HEK293 (cell line): ENCODE measurements at regions not wholly inside any gene's neighbourhood (a gene's known extent, or its start where the extent isn't known, plus 50 kb on each side); places are given as distances from the start of the nearest gene placed in this dataset.

Source experiments
- KLF16 ChIP-seq: fragments of 450-650 bp; formaldehyde crosslinking; IDR thresholded peaks from 2 replicates; pipeline ENCODE4 v1.5.1; 2017; ENCODE audit warnings: missing biosample characterization, missing genetic modification characterization
- ZNF221 ChIP-seq: fragments of 450-650 bp; formaldehyde crosslinking; IDR thresholded peaks from 2 replicates; pipeline ENCODE4 v1.5.1; 2017; ENCODE audit warnings: missing biosample characterization, missing genetic modification characterization, borderline replicate concordance
- ZNF274 ChIP-seq, 2 experiments: fragments of 200-500 bp in 1 of 2; fragments of 450-650 bp in 1 of 2; sonication (Bioruptor generic) in 1 of 2; formaldehyde crosslinking in 1 of 2; IDR thresholded peaks; 2 replicates each; pipeline versions ENCODE4 v1.5.1 to v1.6.1; 2014 to 2016; ENCODE audit warnings: borderline replicate concordance in 1 of 2, inconsistent platforms in 1 of 2, low read length in 1 of 2, missing biosample characterization in 1 of 2, missing genetic modification characterization in 1 of 2
- ZNF701 ChIP-seq: fragments of 450-650 bp; formaldehyde crosslinking; IDR thresholded peaks from 2 replicates; pipeline ENCODE4 v1.5.1; 2016; ENCODE audit warnings: missing biosample characterization, missing genetic modification characterization
- TF ChIP-seq, protein P1 (sequence below): fragments of 450-650 bp; formaldehyde crosslinking; IDR thresholded peaks from 2 replicates; pipeline ENCODE4 v1.5.1; 2016; ENCODE audit warnings: missing biosample characterization, missing genetic modification characterization
- TF ChIP-seq, protein P2 (sequence below): fragments of 450-650 bp; formaldehyde crosslinking; IDR thresholded peaks from 2 replicates; pipeline ENCODE4 v1.5.1; 2016; ENCODE audit warnings: missing biosample characterization, missing genetic modification characterization
- TF ChIP-seq, protein P3 (sequence below): fragments of 450-650 bp; formaldehyde crosslinking; IDR thresholded peaks from 2 replicates; pipeline ENCODE4 v1.5.1; 2016; ENCODE audit warnings: missing biosample characterization, missing genetic modification characterization
- TF ChIP-seq, protein P4 (sequence below): fragments of 450-650 bp; formaldehyde crosslinking; conservative IDR thresholded peaks from 2 replicates; pipeline ENCODE4 v1.5.1; 2016; ENCODE audit warnings: low read depth, missing biosample characterization, missing genetic modification characterization

DNA sequence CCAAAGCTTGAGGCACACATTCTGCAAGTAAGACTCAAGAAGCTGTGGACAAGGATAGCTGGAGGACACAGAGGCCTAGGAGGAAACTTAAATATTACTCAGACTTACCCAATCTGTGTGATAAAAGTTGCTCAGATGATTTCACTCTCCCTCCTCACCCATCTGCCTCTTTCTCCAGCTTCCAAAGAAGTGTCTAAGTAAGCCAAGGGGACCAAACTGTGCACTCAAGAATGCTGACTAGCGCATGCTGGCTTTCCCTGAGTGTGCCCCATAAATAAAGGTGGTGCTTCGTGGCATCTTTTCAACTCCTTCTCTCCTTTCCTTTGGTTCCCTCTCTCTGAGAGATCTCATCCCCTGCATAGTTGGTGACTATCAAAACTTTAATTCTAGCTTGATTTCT, 211.0 kb upstream of the LMCD1 start:
- TF ChIP-seq, protein P1, sequence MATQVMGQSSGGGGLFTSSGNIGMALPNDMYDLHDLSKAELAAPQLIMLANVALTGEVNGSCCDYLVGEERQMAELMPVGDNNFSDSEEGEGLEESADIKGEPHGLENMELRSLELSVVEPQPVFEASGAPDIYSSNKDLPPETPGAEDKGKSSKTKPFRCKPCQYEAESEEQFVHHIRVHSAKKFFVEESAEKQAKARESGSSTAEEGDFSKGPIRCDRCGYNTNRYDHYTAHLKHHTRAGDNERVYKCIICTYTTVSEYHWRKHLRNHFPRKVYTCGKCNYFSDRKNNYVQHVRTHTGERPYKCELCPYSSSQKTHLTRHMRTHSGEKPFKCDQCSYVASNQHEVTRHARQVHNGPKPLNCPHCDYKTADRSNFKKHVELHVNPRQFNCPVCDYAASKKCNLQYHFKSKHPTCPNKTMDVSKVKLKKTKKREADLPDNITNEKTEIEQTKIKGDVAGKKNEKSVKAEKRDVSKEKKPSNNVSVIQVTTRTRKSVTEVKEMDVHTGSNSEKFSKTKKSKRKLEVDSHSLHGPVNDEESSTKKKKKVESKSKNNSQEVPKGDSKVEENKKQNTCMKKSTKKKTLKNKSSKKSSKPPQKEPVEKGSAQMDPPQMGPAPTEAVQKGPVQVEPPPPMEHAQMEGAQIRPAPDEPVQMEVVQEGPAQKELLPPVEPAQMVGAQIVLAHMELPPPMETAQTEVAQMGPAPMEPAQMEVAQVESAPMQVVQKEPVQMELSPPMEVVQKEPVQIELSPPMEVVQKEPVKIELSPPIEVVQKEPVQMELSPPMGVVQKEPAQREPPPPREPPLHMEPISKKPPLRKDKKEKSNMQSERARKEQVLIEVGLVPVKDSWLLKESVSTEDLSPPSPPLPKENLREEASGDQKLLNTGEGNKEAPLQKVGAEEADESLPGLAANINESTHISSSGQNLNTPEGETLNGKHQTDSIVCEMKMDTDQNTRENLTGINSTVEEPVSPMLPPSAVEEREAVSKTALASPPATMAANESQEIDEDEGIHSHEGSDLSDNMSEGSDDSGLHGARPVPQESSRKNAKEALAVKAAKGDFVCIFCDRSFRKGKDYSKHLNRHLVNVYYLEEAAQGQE (tag by site-specific recombination): no peak
- TF ChIP-seq, protein P2, sequence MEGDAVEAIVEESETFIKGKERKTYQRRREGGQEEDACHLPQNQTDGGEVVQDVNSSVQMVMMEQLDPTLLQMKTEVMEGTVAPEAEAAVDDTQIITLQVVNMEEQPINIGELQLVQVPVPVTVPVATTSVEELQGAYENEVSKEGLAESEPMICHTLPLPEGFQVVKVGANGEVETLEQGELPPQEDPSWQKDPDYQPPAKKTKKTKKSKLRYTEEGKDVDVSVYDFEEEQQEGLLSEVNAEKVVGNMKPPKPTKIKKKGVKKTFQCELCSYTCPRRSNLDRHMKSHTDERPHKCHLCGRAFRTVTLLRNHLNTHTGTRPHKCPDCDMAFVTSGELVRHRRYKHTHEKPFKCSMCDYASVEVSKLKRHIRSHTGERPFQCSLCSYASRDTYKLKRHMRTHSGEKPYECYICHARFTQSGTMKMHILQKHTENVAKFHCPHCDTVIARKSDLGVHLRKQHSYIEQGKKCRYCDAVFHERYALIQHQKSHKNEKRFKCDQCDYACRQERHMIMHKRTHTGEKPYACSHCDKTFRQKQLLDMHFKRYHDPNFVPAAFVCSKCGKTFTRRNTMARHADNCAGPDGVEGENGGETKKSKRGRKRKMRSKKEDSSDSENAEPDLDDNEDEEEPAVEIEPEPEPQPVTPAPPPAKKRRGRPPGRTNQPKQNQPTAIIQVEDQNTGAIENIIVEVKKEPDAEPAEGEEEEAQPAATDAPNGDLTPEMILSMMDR (tag by site-specific recombination): no peak
- TF ChIP-seq ZNF221 (tag by site-specific recombination): no peak
- TF ChIP-seq, protein P3, sequence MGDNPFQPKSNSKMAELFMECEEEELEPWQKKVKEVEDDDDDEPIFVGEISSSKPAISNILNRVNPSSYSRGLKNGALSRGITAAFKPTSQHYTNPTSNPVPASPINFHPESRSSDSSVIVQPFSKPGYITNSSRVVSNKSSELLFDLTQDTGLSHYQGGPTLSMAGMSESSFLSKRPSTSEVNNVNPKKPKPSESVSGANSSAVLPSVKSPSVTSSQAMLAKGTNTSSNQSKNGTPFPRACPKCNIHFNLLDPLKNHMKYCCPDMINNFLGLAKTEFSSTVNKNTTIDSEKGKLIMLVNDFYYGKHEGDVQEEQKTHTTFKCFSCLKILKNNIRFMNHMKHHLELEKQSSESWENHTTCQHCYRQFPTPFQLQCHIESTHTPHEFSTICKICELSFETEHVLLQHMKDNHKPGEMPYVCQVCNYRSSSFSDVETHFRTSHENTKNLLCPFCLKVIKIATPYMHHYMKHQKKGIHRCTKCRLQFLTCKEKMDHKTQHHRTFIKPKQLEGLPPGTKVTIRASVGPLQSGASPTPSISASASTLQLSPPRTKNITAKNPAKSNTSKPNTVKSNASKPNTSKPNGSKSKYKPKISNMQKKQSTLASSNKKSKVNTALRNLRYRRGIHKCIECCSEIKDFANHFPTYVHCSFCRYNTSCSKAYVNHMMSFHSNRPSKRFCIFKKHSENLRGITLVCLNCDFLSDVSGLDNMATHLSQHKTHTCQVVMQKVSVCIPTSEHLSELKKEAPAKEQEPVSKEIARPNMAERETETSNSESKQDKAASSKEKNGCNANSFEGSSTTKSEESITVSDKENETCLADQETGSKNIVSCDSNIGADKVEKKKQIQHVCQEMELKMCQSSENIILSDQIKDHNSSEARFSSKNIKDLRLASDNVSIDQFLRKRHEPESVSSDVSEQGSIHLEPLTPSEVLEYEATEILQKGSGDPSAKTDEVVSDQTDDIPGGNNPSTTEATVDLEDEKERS (tag by site-specific recombination): no peak
- TF ChIP-seq, protein P4, sequence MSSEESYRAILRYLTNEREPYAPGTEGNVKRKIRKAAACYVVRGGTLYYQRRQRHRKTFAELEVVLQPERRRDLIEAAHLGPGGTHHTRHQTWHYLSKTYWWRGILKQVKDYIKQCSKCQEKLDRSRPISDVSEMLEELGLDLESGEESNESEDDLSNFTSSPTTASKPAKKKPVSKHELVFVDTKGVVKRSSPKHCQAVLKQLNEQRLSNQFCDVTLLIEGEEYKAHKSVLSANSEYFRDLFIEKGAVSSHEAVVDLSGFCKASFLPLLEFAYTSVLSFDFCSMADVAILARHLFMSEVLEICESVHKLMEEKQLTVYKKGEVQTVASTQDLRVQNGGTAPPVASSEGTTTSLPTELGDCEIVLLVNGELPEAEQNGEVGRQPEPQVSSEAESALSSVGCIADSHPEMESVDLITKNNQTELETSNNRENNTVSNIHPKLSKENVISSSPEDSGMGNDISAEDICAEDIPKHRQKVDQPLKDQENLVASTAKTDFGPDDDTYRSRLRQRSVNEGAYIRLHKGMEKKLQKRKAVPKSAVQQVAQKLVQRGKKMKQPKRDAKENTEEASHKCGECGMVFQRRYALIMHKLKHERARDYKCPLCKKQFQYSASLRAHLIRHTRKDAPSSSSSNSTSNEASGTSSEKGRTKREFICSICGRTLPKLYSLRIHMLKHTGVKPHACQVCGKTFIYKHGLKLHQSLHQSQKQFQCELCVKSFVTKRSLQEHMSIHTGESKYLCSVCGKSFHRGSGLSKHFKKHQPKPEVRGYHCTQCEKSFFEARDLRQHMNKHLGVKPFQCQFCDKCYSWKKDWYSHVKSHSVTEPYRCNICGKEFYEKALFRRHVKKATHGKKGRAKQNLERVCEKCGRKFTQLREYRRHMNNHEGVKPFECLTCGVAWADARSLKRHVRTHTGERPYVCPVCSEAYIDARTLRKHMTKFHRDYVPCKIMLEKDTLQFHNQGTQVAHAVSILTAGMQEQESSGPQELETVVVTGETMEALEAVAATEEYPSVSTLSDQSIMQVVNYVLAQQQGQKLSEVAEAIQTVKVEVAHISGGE: no peak
- TF ChIP-seq ZNF701: no peak
- no peak for TF ChIP-seq ZNF274 (IDR thresholded peaks at IDR 0.05; ENCODE audit: low read length)
- no peak for TF ChIP-seq ZNF274 (tag by site-specific recombination; IDR thresholded peaks at IDR 0.05; ENCODE audit: borderline replicate concordance)
- no peak for TF ChIP-seq KLF16 (tag by site-specific recombination)
